Stimulated activated CD4-positive, alpha-beta T cell treated with anti-CD3 and anti-CD28 coated beads, TNF-alpha, amount 100 ng/mL, for 4 hours (primary cell): ENCODE measurements at regions not wholly inside any gene's neighbourhood (a gene's known extent, or its start where the extent isn't known, plus 50 kb on each side); places are given as distances from the start of the nearest gene placed in this dataset.

Source experiments
- DNase-seq, 3 experiments: peaks; one replicate each; pipeline ENCODE4 v3.0.0-alpha.2; 2020; ENCODE audit warnings: low read depth in 3 of 3

- DNase-seq: no peak
Observed at GRCh38 chr2:150619607-150620330, 132.3 kb upstream of the RND3 start.

DNA sequence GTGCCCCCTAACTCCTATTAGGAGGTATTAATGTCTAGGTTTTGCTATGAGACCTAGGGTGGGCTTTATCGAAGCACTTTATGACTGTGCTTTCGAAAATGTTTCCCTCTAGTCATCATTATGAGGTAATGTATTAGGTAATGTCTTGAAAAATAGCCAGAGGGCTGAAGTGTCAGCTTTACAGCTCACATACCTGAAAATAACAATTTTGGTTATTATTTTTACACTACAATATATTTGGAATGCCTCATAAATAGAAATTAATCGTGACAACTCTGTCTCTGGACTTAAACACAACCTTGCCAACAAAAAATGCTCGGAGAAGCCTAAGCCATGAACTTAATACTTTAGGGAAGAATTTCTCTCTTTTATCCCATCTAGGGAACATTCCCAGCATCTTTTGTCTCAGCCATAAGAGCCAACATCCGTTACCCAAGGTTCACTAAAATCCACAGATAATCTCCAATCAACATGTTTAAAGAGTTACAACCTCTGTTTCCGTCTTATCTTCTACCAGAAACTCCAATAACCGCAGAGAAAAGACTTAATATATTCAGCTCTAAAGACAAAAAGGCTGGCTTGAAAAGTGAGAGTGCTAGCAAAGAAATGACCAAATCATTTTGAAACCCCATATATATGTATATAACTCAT, 130.9 kb upstream of the RND3 start:
- DNase-seq: no peak

- no peak for DNase-seq
Observed at GRCh38 chr2:150617351-150617978, 130.0 kb upstream of the RND3 start.

GRCh38 chr2:150612957-150613710, 125.7 kb upstream of the RND3 start:
- DNase-seq: no peak

GRCh38 chr2:150610670-150611279, 123.3 kb upstream of the RND3 start:
- no peak for DNase-seq

GRCh38 chr2:150609831-150610582, 122.5 kb upstream of the RND3 start:
- no peak for DNase-seq

- no peak for DNase-seq
Observed at GRCh38 chr2:150608341-150608740, 120.9 kb upstream of the RND3 start.

GRCh38 chr2:150607390-150607811, 119.9 kb upstream of the RND3 start:
- DNase-seq: no peak

DNA sequence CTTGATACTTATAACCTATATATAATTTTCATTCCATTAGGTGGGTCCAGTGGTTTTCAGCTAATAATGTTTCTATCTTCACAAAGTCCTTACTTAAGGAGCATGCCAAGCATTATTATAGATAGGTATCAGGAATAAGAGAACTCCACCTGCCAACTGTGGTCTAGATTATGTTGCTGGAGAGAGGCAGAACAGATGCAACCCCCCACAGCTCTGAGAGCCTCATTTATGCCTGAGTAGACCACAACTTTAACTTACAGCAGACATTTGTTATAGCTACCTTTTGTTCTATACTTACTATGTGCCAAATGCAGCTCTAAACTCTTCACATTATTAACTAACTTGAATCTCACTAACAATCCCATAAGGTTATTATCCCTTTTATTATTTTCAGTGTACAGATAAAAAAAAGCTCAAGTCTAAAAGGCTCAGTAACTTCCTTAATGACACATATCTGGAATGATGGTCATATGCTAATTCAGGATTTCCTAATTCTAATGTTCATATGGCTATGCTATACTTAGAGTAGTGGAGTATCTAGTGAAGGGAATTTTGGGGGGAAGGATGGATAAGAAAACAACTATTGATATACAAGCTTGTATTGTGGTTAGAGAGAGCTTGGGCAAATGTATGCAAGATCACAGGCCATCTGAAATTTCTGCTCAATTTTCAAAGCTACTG, 119.1 kb upstream of the RND3 start:
- DNase-seq: no peak

- DNase-seq: no peak
Observed at GRCh38 chr2:150605664-150606063, 118.2 kb upstream of the RND3 start.

DNA sequence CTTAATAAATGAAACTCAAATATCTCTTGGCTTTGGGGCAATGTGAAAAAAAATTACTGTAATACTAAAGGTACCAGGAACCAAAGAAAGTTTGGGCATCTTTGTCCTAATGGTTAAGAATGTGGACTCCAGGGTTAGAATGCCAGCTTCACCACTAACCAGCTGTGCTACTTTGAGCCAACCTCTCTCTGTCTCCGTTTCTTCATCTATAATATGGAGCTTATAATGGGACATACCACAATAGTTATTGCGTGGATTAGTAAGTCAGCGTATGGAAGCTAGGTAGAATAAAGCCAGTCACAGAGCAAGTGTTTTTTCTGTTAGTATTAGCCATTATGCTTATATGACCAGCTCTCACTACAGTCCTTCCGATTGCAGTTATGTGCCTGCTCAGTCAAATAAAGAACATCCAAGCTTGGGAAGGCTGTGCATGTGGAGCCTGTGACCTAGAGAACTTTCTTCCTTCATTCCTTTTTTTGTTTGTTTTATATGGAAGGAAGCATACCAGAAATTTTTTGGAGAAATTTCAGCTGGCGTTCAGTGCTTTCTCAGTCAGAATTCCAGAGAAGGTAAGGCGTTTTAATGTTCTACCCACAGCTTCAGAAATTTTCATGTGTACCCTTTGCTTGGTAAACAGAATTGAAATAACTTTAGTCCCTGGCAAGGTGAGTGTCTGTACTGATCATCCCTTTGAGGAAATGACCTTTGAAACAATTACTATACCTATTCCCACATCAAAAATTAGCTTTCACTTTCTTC, 114.0 kb upstream of the RND3 start:
- no peak for DNase-seq

DNA sequence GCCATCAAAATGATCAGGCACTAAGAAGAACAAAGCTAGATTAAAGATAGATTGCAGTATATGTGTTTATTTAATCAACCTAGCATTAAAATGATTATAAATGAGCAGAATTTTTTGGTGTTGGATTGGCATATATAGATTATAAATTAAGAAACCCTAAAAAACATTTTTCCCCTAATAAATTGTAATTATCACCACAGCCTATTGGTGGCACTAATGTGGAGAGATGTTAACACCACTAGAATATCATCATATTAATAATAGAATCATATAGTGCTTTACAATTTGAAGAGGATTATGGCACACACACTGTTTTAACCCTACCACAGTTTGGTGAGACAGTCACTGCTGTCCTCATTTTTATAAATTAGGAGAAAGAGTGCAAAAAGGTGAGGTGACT, 112.4 kb upstream of the RND3 start:
- no peak for DNase-seq

DNA sequence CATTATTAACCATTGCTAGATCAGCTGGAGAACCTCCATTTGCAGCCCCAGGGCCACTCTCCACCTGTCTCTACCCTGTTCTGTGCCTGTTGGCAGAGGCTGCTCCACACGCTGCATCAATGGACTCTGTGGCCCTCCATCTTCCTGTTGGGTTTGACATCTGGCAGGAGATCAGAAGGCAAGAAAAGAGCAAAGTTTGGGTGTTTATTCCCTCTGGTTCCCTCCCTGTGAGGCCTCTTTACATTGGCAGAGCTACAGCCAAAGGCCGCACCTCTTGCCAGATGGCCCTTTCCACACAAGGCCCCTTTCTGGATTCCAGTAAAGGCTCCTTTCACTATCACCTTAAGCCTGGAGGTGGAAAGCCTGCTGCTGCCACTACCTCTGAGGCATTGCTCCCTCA, 110.9 kb upstream of the RND3 start:
- DNase-seq: no peak

- no peak for DNase-seq
Observed at GRCh38 chr2:150595803-150596470, 108.5 kb upstream of the RND3 start.

DNA sequence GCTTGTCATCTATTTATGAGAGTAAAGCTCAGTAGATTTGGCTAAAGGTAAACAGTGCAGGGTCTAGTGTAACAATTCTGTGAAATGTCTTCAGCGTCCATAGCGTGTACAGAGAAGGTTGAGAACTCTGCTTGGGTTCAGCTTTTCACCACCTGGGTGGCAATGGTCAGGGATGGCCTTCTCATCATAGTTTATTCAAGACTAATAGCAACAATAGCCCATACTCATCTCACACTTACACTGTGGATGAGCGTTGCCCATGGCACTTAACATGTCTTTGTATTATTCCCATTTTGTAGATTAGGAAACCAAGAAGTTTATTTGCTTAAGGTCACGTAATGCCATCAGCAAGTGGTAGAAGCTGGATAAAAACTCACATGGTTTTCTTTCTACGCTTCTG, 106.8 kb upstream of the RND3 start:
- DNase-seq: no peak

GRCh38 chr2:150591496-150592285, 104.2 kb upstream of the RND3 start:
- no peak for DNase-seq

DNA sequence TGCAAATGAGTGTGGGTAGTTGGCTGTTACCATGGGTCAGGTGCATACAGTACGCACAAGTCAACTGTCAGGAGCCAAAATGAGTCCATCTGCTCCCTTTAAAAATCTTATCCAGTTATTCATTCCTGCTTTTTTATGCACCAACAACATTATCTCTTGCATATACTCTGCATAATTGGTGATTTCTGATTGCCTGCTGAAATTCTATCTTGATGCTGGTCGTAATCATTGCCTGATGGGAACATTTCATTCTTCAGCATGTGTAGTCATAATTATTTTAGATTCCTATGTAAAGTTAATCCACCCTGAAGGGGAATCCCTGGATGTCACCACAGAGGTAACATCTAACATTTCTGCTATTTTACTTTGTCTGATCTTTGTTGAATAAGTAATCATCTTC, 102.2 kb upstream of the RND3 start:
- DNase-seq: no peak

- no peak for DNase-seq
Observed at GRCh38 chr2:150588506-150588870, 101.0 kb upstream of the RND3 start.
